SKM-1 (cell line): ENCODE measurements at regions not wholly inside any gene's neighbourhood (a gene's known extent, or its start where the extent isn't known, plus 50 kb on each side); places are given as distances from the start of the nearest gene placed in this dataset.
"Not testable (repeated sequence)": the region's sequence is repeated elsewhere in the genome, so short reads cannot be mapped to it uniquely, and the experiment has no call there.

Experiments used
- DNase-seq: peaks from one replicate; lab custom pipeline; 2025; ENCODE audit not compliant: unreplicated experiment; lab: John Stamatoyannopoulos, UW

DNA sequence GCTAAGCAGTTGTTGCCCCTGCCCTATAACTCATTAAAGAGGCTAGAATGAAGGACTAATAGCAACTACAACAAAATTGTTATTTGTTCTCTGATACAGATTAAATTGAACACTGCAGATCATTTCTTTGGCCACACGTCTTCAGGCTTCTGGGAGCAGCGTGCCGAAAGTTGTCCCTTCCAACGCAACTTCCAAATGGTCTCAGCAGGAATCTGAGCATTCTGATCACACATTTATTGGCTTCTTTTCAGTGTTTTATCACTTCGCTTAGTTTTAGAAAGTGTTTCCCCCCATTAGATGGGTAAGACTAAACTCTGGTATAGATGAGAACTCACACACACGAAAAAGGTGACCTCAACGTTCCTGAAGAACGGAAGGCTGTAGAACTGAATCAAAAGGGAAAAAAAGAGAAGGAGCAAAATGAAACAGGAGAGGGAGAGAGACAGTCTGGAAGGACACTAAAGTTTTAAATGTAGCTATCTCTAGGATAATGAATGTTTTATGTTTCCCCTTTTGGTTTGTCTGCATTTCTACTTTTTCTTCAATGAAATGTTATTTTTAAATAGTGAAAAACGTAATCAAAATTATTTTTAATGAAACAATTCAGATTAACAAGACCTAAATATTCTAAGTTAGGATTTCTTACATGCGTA is 336.5 kb downstream of the RRAGC start:
- DNase-seq: no peak

DNA sequence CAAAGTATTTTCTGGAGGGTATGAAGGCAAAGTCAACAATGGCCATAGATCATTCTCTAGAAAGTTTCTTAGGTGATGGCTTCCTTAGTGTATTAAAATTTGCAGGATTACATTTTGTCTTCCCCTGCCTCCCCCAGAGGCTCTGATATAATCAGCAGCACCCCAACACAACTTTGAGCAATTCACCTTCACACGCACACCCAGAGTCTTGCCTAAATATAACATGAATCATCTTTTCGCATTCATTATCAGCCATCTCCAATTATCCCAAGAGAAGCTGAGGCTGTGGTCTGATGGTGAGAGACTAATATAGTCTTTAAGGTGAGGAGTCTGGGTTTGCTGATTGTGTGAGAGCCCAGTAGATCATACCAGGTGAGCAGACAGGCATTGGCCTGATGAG is 343.0 kb downstream of the RRAGC start:
- DNase-seq: no peak

DNA sequence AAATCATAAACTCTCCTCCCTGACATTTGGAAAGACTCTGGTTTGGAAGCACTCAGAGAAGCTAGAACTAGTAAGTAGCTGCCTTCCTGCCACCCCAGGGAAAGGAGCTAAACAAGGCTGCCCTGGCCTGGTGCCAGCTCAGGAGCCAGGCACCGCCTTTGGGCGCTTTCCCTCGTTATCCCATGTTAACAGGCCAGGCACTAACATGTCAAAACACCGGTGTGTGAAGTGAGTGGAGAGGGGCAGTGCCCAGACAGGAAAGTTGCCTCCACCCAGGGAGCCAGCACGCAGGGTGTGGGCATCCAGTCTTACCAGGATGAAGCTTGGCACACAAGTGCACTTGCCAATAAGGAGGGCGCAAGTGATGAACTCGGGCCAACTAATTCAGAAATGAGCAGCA is 346.8 kb downstream of the RRAGC start:
- no peak for DNase-seq

DNA sequence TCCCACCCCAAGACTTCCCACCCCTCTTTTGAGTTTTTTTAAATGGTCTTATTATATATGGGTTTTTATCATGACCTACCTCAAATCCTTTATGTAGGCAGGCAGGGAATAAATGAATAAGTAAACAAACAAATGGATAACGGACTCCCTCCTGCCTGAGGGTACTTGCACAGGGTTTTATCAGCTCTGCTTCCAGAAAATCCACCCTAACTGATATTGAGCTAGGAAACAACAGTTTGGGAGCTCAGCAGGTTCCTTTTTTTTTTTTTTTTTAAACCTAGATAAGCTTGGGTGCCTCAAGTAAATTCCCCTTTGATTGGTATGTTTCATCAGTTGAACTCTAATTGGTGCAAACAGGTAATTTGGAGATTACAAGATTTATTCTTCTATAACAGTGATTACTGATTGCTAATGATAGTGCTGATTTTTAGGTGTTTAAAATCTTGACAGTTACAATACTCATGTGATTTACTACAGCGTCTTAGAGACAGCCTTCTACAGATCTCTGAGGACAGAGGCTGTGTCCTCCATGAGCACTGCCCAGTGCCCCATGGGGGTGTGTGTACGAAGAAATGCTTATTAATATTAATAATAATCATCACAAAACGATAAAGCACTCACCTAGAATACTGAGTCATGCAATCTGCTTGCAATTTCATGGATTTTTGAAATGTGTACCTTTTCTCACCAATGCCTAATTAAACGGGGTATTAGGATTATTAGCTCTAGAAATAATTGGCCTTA is 347.4 kb downstream of the RRAGC start:
- DNase-seq: no peak

DNA sequence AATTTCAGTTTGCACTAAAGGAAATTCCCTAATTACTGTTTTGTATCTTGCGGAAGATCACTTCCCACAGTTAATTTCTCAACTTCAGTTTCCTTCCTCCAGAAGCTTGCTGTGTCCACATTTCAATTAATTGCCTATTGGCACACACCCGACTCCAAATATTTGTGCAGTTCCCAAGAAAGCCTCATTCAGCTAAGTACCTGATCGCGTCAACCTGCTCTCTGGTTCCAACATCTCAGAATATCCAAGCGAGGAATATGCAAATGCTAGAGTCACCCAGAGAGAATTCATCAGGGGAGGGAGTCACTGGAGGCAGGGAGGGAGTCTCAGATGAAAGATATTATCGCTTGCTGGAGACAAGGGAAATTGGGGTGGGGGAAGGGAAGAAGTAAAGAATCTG is 351.3 kb downstream of the RRAGC start:
- no peak for DNase-seq

DNA sequence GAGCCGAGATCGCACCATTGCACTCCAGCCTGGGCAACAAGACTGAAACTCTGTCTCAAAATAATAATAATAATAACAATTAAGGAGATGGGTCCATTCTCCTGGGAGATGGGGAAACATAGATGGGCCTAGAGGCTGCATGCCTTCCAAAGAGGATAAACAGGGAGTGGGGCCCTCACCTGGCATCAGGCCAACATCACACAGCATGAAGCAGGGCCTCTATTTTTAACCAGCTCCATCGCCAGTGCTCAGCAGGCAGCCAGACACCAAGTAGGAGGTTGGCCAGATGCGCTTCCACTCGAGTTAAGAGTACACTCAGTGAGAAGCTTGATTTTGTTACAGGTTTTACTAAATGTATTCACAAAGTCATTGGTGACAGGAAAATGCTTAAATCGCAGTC is 352.0 kb downstream of the RRAGC start:
- DNase-seq: no peak

DNA sequence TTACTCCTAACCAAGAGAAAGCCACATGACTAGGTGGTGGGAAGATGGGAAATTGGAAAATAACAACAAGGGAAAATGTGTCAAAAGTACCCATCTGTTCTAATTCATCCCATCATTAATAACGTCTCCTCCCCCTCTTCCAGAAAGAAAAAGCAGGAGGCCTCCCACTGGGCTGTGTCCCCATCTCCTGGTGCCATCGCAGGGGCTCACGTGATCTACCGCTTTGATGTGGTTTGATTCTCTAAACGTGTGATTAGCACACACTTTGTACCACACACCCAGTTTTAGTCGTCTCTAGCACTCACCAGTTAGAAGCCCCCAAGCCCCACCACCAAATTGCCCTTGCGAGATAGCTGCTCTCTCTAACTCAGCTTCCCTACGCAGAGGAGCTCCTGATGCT is 353.6 kb downstream of the RRAGC start:
- DNase-seq: no peak

DNA sequence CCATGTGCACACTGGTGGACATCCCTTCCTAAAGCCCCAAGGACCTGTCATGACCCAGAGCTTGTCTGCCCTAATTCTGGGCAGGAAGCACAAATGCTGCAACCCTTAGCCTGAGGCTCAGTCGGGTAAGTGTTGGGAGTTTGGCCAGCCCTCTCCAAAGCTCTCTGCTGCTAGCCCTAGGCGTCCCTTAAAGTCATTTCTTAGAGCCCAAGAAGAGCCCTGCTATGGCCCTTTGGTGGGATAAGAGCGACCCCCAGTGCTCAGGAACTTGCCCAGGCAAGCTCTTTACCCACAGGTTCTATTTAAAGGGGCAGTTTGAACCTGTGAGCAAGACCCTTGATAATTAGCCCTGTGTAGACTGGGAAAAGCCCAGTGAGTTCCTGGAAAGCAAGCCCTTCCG is 356.8 kb downstream of the RRAGC start:
- DNase-seq: no peak

DNA sequence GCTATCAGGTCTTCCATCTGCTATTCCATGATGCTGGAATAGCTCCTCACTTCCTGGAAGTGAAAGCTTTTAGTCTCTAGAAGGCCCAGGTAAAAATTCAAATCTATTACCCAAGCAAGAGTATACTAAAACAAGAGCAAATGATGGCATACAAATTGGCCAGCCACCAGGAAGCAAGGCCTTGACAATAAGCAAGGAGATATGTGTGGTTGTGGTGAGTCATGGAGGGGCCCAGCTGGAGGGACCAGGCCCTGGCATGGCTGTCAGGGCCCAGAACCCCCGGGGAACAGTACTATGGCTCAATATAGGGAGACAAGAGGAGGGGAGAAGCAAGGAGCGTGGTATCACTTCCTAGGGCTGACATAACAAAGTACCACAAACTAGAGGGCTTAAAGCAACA is 358.7 kb downstream of the RRAGC start:
- no peak for DNase-seq

DNA sequence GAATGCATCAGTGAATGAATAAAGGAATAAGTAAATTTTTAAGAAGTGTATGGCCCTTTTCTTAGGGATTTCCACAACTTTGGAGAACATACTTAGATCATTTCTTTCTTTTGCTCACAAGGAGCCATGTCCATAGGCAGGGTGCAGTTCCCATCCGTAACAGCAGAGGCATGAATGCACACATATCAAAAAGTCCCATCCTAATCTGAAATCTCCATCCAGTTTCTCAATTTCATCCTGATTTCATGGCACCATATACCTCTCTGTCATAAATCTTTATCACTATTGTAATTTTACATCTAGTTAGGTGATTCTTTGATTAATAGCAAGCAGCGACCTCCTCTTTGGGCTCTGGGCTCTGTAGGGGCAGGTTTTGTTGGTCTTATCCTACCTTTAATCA is 359.2 kb downstream of the RRAGC start:
- no peak for DNase-seq

DNA sequence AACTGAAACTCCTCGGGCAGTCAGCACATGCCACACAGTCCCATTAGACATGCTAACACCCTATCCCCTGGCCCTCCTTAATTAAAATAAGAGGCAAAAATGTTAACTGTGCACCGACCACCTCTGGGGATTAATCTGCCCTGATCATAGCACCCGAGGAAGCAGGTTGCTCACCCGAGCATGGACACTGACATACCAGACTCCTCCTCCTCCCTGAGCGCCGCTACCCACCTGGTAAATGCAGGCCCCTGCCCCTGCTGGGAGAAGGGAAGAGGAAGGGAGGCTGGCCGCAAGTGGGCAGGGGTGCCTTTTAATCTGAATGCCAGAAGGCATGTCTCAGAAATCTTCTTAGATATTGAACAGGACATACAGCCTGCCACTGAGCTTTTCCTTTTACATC is 360.9 kb downstream of the RRAGC start:
- no peak for DNase-seq

DNA sequence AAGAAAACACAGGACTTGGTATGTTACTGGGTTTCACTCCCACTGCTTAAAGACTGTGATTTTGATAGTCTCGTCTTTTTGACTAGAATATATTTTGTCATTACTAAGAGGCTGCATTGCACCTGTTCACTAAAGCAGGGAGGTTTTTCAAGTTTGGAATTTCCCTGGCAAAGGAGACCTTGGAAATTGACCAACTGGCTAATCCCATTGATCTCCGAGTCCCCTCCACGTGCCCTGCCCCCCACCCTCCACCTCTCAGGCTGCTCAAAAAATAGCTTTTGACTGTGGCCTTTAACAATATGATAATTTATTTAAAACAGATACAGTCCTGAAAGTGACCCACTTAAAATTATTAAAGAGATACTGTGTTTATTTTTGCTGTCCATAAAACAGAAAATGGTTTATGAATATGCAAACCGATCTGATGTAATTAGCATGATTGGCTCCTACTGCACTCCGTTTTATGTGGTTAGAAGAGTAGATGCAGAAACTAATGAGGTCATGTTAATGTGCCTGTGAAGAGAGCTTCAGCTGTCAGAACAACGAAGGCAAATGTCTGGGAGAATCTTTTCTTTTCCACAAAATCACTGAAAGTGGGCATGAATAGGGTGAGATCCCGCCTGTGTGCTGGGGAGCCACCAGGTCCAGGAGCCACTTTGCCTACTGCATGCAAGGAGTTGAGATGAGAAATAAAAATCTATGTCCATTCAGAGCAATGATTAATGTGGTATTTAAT is 361.5 kb downstream of the RRAGC start:
- no peak for DNase-seq

DNA sequence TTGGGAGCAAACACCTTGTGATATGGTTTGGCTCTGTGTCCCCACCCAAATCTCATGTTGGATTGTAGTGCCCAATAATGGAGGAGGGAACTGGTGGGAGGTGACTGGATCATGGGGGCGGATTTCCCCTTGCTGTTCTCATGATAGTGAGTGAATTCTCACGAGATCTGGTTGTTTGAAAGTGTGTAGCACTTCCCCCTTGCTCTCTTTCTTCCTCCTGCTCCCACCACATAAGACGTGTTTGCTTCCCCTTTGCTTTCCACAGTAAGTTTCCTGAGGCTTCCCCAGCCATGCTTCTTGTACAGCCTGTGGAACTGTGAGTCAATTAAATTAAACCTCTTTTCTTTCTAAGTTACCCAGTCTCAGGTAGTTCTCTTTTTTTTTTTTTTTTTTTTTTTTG is 366.3 kb downstream of the RRAGC start:
- DNase-seq: peak; percentile 1

DNA sequence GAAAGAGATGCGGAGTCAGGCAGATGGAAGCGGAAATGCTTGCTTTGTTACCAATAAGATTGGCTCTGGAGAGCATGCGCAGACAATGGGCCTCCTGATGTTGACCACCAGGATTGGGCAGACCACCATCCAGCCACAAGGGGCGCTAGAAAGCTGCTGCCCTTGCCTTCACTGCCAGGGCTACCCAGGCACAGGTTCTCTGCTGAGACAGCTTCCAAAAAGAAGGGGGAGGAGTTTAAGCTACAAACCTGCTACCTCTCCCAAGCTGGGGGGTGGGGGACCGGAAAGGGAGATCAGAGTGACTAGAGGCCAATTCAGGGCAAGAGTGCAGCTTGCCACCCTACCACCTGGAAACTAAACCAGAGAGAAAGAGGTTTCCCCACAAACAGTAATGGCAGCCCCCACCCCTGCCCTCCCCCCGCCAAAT is 369.7 kb downstream of the RRAGC start:
- DNase-seq: no peak

DNA sequence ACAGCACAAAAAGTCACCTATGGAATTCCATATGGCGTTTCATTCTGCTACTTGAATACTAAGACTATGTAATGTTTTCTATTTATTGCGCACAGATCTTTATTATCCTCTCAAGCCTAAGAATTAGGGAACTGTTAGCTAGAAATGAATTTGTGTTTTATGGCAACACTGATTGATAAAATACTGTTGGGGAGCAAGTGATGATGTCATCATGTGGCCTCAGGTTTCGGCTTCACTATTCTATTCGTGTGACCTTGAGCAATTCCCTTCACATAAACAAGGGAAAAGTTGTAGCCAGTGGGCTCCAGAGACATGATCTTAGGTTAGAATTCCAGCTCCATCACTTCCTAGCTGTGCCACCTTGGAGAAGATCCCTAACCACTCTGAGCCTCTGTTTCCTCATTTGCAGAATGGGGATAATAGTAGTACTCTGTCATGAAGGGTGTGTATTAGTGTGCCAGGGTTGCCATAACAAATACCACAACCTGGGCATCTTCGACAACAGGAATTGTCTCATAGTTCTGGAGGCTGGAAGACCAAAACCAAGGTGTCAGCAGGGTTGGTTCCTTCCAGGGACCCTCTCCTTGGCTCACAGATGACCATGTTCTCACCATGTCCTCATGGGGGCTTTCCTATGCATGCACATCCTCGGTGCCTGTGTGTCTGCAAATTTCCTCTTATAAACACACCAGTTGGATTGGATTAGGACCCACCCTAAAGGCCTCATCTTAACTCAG is 371.2 kb downstream of the RRAGC start:
- DNase-seq: no peak

DNA sequence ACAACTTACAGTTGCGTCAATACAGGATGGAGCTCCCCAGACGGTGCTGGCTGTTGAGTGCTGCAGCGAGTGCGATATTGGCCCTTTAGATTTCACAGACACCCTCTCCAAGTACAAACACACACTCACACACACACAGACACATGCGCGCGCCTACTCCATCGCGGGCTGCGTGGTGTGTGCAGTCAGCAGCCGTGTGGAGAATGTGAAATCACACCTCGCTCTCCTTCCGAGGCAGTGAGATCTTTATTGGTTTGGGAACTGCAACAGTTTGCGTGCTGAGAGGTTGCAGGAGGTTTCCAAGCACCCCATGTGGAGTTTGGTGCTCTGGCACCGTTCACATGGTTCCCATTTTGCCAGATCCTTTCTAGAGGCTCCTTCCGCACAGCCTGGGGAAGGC is 372.2 kb downstream of the RRAGC start:
- no peak for DNase-seq

DNA sequence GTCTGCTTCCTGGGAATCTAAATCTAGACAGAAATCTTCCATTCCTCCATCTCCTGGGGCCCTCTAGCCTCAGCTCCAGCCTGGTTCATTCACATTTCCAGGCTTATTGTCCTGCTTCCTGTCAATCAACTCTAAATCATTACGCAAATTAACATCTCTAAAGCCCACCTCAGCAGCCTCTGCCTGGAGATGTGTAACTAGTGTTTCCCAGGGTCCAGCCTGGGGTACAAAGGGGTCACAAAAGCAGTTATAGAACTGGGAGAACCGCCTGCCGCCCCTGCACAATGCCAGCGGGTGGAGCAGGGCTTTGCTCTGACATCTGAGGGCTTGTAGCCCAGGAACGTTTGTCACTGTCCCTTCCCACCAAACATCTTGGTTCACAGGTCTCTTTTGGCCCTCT is 373.5 kb downstream of the RRAGC start:
- DNase-seq: no peak

DNA sequence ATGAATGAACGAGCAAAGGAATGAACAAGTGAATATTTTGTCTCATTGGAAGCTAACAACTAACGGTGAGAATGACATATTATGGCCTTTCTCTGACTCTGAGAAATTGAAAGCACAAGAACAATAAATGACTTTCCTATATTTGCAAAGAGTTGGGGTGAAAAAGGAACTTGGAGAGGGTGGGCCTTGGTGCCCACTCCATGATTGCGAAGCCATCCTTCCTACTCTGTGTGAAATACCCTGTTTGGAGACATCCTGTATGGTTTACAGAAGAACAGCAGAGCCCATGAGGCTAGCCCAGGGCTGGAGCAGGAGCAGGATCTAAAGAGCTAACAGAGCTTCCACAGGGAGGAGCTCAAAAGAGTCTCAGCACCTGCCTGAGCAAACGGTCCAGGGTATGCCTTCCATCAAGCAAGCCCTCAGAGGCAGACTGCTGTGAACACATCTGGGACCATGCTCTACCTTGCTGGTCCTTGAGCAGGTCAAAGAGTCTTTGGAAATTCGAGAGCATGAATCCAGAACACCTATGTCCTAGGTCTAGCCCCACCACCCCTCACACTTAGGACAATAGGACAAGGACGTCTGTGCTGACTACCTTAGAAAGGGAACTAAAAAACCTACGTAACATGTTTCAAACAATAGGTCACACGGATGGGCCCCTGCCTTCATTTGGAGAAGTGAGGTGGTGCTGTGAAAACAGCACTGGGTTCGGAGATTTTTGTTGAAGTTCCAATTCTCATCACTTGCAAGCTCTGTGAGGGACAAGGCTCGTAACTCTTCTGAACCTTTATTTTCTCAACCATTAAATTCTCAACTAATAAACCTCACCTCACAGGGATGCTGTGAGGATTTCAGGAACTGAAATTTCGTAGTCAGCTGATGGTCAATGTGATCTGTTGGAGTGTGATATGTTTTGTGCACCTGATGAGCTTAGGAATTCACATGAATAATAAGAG is 377.4 kb downstream of the RRAGC start:
- DNase-seq: no peak

DNA sequence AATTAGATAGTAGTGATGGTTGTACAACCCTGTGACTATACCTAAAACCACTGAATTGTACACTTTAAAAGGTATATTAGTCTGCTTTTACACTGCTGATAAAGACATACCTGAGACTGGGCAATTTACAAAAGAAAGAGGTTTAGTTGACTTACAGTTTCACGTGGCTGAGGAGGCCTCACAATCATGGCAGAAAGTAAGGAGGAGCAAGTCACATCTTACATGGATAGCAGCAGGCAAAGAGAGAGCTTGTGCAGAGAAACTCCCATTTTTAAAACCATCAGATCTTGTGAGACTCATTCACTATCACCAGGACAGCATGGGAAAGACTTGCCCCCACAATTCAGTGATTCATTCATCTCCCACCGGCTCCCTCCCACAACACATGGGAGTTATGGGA is 379.9 kb downstream of the RRAGC start:
- not testable (repeated sequence) for DNase-seq

DNA sequence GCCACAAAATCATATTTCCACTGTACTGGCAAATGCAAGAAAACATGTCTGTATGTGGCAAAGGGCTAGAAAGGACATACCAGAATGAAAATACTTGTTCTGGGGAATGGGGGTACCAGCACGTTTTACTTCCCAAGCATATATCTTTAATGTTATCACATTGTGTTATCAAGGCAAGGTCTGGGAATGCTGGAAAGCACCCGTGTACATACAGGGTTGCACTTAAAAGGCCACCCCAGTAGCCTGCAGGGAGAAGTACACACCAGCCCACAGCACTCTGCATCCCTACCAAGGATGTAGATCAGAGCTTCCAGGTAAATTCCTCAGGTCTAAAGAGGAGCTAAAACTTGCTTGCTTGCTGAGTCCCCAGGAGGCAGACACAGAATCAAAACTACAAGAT is 381.8 kb downstream of the RRAGC start:
- DNase-seq: no peak

DNA sequence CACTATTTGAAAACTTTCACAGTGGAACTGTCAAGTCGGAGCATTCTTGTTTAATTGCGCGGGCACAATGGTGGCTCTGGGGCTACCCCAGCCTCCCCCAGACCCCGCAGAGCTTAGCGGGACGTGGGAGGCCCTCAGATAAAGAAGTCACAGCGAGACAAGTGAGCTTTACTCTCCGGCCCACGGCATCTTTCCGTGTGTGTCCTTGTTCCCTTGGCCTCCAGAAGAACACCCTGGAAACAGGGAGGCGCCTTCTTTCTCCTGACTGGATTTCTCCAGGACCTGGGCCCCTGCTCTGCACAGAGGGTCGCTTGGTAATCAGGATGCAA is 382.8 kb downstream of the RRAGC start:
- no peak for DNase-seq
